ENCODE measurements at regions not wholly inside any gene's neighbourhood (a gene's known extent, or its start where the extent isn't known, plus 50 kb on each side); places are given as distances from the start of the nearest gene placed in this dataset.

GRCh38 chr6:99741092-99741491 lies 134.5 kb downstream of the PRDM13 start:
- no peak overlapping the region for H2AFZ ChIP-seq (ENCODE audit: low read depth, low read length)
- CTCF ChIA-PET (ENCODE audit: low intra/inter-chr PET ratio): no interaction called here
- no peak overlapping the region for H3K4me2 ChIP-seq (ENCODE audit: insufficient read depth, low read length)
- intact Hi-C loops (cut with micrococcal nuclease): no loop called here
- no peaks in the 10 kb centered on the region for H3K4me1 ChIP-seq (replicated peaks in 1 of 2; ENCODE audit: control insufficient read depth in 2 of 2, insufficient read depth in 2 of 2, low read length in 2 of 2)
- POLR2A ChIA-PET: no interaction called here
- no peaks in the 10 kb centered on the region for H3K9me1 ChIP-seq (ENCODE audit: control insufficient read depth, insufficient read depth, low read length)
- H3K9me3 ChIP-seq (replicated peaks; ENCODE audit: control insufficient read depth, insufficient read depth, low read depth, low read length): no peaks in the 10 kb centered on the region
- H3K79me2 ChIP-seq (ENCODE audit: control insufficient read depth, insufficient read depth, low read length): no peaks in the 10 kb centered on the region
- H3K36me3 ChIP-seq (ENCODE audit: control insufficient read depth, insufficient read depth, low read length): no peaks in the 10 kb centered on the region
- H3K9ac ChIP-seq (ENCODE audit: insufficient read depth in 1 of 2, low read depth in 2 of 2, low read length in 2 of 2): no peak overlapping the region
- no peak overlapping the region for H3K4me3 ChIP-seq
- no peaks in the 10 kb centered on the region for H4K20me1 ChIP-seq (replicated peaks; ENCODE audit: control insufficient read depth, insufficient read depth, low read length)
- BruUV-seq (replicated peaks): no TSS peak
- H3K27me3 ChIP-seq (ENCODE audit: control insufficient read depth in 2 of 2, insufficient read depth in 2 of 2, low read length in 2 of 2): no peaks in the 10 kb centered on the region
- FAIRE-seq (no peak), ATAC-seq (no peak), DNase-seq (ENCODE audit: extremely low read depth in 1 of 4, low spot score in 3 of 4) (no peak)
- in situ Hi-C loops (cut with MboI): loop anchor here (25.0 kb wide), 1 partner anchor 404 kb away; the partner anchor contains the start of gene FAXC
- H3K27ac ChIP-seq (ENCODE audit: extremely low read depth, low read depth, low read length): no peak overlapping the region
- TF ChIP-seq SIN3B (IDR thresholded peaks at IDR 0.05; ENCODE audit: low read depth): no peak
- no peak for TF ChIP-seq RBM34 (IDR thresholded peaks at IDR 0.05; ENCODE audit: borderline replicate concordance, insufficient read depth, low read length)
- TF ChIP-seq ZNF134 (CRISPR knock-in tag; conservative IDR thresholded peaks at IDR 0.05): no peak
- no peak for TF ChIP-seq GABPA (tag; conservative IDR thresholded peaks at IDR 0.05; ENCODE audit: low read depth)
- no peak for TF ChIP-seq SRSF3 (IDR thresholded peaks at IDR 0.05; ENCODE audit: insufficient read depth, low read length)

GRCh38 chr6:99743647-99744046 lies 137.0 kb downstream of the PRDM13 start:
- Histone ChIP-seq H3K4me1 (replicated peaks in 1 of 2; ENCODE audit: control insufficient read depth in 2 of 2, insufficient read depth in 2 of 2, low read length in 2 of 2) (no peaks in the 10 kb centered on the region), H3K4me3 (no peak overlapping the region), H3K27ac (ENCODE audit: extremely low read depth, low read depth, low read length) (no peak overlapping the region), H3K4me2 (ENCODE audit: insufficient read depth, low read length) (no peak overlapping the region), H3K27me3 (ENCODE audit: control insufficient read depth in 2 of 2, insufficient read depth in 2 of 2, low read length in 2 of 2) (no peaks in the 10 kb centered on the region), H3K9ac (ENCODE audit: insufficient read depth in 1 of 2, low read depth in 2 of 2, low read length in 2 of 2) (no peak overlapping the region), H3K9me3 (replicated peaks; ENCODE audit: control insufficient read depth, insufficient read depth, low read depth, low read length) (no peaks in the 10 kb centered on the region), H3K36me3 (ENCODE audit: control insufficient read depth, insufficient read depth, low read length) (no peaks in the 10 kb centered on the region), H3K9me1 (ENCODE audit: control insufficient read depth, insufficient read depth, low read length) (no peaks in the 10 kb centered on the region), H4K20me1 (replicated peaks; ENCODE audit: control insufficient read depth, insufficient read depth, low read length) (no peaks in the 10 kb centered on the region), H2AFZ (ENCODE audit: low read depth, low read length) (no peak overlapping the region), H3K79me2 (ENCODE audit: control insufficient read depth, insufficient read depth, low read length) (no peaks in the 10 kb centered on the region)
- DNase-seq (ENCODE audit: extremely low read depth in 1 of 4, low spot score in 3 of 4) (no peak), FAIRE-seq (no peak), ATAC-seq (no peak)
- 0% methylated on average over 2 of the region's 2 CpGs for WGBS (ENCODE audit: insufficient coverage, low coverage, missing lambda C conversion rate)
- CTCF ChIA-PET (ENCODE audit: low intra/inter-chr PET ratio): interaction anchor here (0.7 to 0.8 kb wide), 2 partner anchors 276 to 459 kb away, joined by 3 read pairs; no protein-coding TSS in a partner anchor
- BruUV-seq (replicated peaks): no TSS peak
- in situ Hi-C loops (cut with MboI) (loop anchor here (25.0 kb wide), 1 partner anchor 406 kb away; the partner anchor contains the start of gene FAXC), intact Hi-C loops (cut with micrococcal nuclease) (no loop called here)
- POLR2A ChIA-PET: no interaction called here
- no peak for TF ChIP-seq ATF3 (IDR thresholded peaks at IDR 0.05)
- TF ChIP-seq ATF3 (CRISPR knock-in tag; conservative IDR thresholded peaks at IDR 0.05): no peak
- no peak for TF ChIP-seq ZNF586 (CRISPR knock-in tag; conservative IDR thresholded peaks at IDR 0.05)
- no peak for TF ChIP-seq CBFA2T3 (IDR thresholded peaks at IDR 0.05)
- TF ChIP-seq NFIX (CRISPR knock-in tag; IDR thresholded peaks at IDR 0.05; ENCODE audit: low read depth): no peak

Data from K562 (cell line).